Sigmoid colon (tissue), 4 donors: ENCODE measurements at regions not wholly inside any gene's neighbourhood (a gene's known extent, or its start where the extent isn't known, plus 50 kb on each side); places are given as distances from the start of the nearest gene placed in this dataset.

Source experiments
- EP300 ChIP-seq, 4 donors: sonication (generic); formaldehyde crosslinking; IDR thresholded peaks; one replicate each; pipeline ENCODE4 v1.6.1; 2017; ENCODE audit warnings: antibody characterized with exemption in 4 of 4
- TF ChIP-seq, protein P1 (sequence below), 4 experiments: fragments of 450-650 bp in 3 of 4; fragments of 200-600 bp in 1 of 4; IDR thresholded peaks; one replicate each; pipeline ENCODE4 v1.5.1; 2016 to 2019; ENCODE audit warnings: antibody characterized with exemption in 4 of 4, mild to moderate bottlenecking in 3 of 4, moderate library complexity in 2 of 4

DNA sequence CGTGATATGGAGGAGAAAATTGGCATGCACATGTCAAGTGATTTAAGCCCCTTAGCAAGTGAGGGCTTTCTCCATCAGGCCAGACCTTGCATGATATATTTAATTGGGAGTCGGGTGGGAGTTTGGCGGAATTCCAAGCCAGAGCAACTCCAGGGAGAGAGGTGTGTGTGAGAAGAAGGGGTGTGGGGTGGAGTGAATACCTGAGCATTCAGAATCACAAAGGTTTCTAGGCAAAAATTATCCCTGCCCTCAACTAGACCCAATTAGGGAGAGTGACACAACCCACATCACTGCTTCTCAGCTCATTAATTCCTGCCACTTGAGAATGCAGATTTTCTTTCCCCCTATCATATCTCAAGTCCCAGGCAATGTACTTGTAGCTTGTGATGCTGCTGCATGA, 279.7 kb upstream of the TUT7 start:
- TF ChIP-seq EP300 (IDR thresholded peaks at IDR 0.05), result no peak
- TF ChIP-seq, protein P1, sequence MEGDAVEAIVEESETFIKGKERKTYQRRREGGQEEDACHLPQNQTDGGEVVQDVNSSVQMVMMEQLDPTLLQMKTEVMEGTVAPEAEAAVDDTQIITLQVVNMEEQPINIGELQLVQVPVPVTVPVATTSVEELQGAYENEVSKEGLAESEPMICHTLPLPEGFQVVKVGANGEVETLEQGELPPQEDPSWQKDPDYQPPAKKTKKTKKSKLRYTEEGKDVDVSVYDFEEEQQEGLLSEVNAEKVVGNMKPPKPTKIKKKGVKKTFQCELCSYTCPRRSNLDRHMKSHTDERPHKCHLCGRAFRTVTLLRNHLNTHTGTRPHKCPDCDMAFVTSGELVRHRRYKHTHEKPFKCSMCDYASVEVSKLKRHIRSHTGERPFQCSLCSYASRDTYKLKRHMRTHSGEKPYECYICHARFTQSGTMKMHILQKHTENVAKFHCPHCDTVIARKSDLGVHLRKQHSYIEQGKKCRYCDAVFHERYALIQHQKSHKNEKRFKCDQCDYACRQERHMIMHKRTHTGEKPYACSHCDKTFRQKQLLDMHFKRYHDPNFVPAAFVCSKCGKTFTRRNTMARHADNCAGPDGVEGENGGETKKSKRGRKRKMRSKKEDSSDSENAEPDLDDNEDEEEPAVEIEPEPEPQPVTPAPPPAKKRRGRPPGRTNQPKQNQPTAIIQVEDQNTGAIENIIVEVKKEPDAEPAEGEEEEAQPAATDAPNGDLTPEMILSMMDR (IDR thresholded peaks at IDR 0.05), result no peak
